ENCODE measurements at regions not wholly inside any gene's neighbourhood (a gene's known extent, or its start where the extent isn't known, plus 50 kb on each side); places are given as distances from the start of the nearest gene placed in this dataset.

DNA sequence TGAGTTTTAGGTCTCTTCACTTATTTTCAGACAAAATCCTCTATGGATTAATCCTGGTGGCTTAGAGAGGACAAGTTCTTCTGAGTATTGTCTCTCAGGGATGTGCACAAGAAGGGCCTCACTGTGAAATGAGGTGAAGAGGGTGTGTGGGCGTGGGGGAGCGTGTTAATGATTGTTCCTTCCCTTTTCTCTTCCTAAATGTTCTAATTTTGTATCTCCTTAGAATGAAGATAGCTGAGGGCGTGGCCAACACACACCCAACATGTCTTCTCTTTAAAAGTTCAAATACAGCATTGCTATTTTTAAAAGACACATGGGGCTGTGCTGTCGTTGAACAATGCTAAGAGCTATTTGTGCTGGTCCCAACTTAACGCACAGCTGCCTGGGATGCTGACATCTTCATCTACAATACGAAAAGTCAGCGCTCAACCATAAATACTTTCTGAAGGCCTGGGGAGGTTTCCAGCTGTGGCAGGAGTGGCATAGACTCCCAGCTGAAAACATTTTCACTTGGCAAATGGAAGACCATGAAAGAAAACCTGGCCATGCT, 135.9 kb downstream of the JCAD start:
- DNase-seq, result no peak

- DNase-seq, result no peak
Observed at GRCh38 chr10:29922892-29923291, 136.5 kb downstream of the JCAD start.

- no peak for DNase-seq
Observed at GRCh38 chr10:29922226-29922625, 137.2 kb downstream of the JCAD start.

DNA sequence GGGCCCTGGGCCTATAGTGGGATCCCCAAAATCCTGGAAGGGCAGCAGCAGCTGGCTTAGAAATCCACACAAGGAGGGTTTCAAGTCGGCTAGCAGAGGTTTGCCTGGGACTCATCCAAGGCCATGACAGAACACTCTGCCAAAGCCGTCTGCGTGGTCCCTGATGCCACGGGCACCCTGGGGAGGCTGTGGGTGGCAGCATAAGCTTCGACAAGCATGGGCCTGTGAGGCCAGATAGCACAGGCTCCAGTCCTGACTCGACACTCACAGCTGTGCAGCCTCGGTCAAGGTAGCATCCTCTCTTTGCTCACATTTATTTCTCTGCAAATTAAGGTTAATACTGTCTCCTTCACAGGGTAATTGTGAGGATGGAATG, 138.3 kb downstream of the JCAD start:
- DNase-seq, result no peak

- DNase-seq, result no peak
Observed at GRCh38 chr10:29920408-29921070, 138.8 kb downstream of the JCAD start.

- no peak for DNase-seq
Observed at GRCh38 chr10:29918623-29919400, 140.6 kb downstream of the JCAD start.

GRCh38 chr10:29917311-29917710, 142.1 kb downstream of the JCAD start:
- no peak for DNase-seq

DNA sequence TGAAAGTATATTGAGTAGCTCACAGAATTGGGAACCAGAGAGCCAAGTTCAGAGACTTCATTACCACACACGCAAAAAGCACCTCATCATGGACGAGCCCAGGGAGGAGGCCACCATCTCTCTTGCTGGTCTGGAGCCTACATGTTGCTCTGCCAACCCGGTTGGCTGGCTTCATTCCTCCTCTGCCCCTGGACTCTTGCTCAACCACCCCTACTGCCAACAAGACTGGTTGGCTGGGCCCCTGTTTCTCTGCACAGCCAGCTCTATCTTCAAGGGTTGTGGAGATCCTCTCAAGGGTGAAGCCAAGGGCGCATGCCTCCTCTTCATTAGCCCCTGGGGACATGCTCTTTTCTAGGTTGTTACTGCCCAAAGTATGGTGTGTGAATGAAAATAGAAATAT, 142.7 kb downstream of the JCAD start:
- no peak for DNase-seq

DNA sequence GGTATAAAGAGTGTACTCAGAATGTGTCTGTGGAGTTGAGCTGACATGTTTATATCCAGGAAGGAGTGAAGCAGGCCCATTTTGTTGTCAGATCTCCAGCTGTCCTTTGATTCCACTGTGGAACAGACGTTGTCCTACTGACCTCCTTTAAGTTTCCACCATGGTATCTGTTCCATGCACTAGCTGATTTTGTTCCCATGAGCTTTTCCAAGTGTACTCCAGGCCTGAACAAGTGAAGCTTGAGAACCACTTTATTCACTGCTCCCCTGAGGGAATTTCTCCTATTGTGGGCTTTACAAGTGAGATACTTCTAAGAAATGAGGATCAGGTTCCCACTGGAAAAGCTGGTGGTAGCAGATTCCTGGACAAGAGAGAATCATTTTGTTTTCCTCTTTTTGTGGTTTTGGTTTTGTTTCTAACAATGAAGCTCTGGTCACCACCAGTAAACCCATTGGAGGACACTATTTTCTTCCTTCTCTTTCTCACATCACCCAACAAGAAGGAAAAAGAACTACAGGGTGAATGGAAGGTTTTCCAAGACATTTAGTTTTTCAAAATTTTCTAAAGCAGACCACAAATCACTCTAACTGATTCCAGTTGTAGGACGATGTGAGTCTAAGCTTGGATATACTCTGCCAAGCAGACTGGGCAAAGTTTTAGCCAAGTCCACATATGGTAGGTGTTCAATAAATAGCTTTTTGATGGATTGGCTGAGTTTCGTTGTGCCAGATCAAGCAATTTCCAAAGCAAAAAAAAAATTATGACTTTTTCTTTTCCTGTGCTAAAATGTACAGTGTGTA, 144.2 kb downstream of the JCAD start:
- no peak for DNase-seq

DNA sequence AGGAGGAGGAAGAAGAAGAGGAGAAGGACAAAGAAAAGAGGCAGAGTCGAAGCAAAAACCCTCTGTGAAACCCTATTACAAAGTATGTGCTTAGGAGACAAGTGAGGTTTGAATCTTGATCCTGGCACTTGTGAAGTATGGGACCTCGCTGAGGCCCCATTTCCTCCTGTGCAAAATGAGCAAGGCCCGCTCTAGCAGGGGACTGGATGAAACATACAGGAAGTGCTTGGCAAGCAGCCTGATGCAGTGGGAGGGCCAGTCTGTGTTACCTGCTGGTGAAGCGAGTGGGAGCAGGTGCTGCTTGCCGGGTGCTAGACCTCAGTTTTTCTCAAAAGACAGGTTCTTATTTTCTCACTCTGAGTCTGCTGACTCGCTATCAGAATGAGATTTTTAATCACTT, 150.4 kb downstream of the JCAD start:
- peak; percentile 43 for DNase-seq

DNA sequence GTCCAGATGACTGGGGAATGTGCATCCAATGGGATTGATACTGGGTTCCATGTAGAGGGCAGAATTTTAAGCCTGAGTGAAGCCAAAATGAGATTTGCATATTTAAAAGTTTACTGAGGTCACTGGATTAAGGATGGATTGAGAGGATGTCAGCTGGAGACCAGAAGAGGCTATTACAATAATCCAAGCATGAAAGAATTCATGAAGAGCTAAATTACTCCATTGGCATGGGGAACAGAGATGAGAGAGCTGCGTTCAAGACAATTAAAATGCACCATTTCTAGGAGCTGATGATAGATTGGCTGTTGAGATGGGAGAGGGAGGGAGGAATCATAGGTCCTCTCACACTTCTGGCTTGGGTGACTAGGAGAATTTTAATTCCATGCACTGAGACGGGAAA, 158.5 kb downstream of the JCAD start:
- DNase-seq, result no peak

GRCh38 chr10:29897999-29898716, 161.2 kb downstream of the JCAD start:
- DNase-seq, result no peak

DNA sequence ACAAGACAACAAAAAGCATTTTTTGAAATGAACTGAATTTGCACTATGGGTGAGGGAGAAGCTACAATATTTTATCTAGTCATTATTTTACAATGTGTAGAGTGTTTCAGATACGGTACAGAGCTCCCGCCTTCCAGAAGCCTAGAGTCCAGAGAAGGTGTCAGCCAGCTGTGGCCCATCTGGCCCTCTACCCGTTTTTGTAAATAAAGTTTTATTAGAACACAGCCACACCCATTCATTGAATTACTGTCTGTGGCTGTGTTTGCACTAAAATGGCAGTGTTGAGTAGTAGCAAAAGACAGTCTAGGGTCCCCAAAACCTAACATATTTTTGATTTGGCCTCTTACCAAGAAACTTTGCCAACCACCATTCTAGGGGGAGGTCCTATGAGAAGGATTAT, 162.0 kb downstream of the JCAD start:
- no peak for DNase-seq

- DNase-seq, result no peak
Observed at GRCh38 chr10:29896053-29896452, 163.3 kb downstream of the JCAD start.

DNA sequence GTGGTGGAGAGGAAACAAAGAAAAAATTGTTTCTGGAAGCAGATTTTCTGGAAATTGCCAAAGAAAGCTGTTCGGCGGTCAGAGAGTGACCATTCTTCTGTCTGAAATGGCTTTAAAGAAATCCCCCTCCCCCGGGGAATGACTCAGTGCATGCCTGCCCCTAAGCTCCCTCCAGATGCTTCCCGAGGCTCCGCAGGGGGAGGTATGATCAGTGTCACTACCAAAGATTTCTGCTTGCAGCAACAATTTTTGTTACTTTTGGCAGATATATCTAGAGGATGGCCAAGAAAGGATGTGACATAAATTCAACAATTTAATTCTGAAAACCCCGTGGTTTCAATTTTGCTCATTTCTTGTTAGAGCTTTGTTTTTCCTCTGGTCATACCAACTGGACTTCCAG, 163.9 kb downstream of the JCAD start:
- no peak for DNase-seq

DNA sequence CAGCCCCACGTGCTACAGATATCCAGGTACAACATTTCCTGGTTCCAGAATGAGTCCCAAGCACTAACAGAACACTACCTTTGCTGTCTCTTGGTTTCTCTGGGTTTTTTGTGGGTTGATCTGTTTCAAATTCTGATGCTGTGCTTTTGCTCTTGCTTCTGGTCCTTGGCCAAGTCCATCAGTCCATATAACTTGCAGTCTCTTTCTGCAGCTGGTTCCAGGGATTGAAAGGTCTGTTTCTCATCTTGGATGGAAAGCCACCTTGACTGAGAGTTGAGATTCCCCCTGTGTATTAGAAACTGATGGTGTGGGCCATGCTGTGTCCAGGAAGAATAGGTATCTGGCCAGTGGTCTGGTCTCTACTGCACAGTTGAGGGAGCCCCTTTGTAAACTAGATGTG, 171.1 kb downstream of the JCAD start:
- DNase-seq, result no peak

- DNase-seq, result no peak
Observed at GRCh38 chr10:29886299-29886698, 173.1 kb downstream of the JCAD start.

DNA sequence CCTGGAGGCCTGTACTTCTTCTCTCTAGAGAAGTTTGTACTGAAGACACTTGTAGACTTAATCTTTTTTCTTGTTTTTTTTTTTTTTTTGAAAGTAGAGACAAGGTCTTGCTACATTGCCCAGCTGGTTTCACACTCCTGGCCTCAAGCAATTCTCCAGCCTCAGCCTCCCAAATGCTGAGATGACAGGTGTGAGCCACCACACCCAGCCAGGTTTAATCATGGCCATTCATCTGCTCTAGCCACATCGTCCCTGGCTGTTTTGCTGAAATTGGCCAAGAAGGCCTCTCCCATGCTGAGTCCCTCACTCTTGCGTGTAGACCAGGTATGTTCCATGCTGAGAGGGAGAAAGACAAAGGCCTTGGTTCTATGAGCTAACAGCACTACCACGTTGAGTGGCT, 176.2 kb downstream of the JCAD start:
- no peak for DNase-seq

GRCh38 chr10:29882766-29883165, 176.6 kb downstream of the JCAD start:
- no peak for DNase-seq

DNA sequence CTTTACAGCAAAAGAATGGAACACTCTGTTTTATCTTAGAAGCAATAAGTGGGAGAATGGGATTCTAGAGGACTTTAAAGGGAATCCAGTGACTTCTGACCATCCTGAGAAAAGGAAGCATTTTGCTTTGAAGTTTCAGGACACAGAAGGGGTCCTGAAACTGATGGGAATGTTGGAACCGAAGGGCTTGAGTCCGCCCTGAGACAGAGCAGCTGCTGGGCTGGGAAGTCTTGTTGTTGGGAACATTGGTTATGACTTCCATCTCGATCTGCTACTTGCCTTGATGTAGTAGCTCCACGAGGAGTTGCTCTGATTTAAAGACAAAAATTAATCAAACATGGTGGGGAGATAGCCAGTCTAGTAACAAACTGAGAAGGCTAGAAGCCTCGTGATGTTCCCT, 177.6 kb downstream of the JCAD start:
- DNase-seq, result no peak

- DNase-seq, result no peak
Observed at GRCh38 chr10:29881336-29881771, 178.0 kb downstream of the JCAD start.

GRCh38 chr10:29880856-29881255, 178.5 kb downstream of the JCAD start:
- DNase-seq, result no peak

DNA sequence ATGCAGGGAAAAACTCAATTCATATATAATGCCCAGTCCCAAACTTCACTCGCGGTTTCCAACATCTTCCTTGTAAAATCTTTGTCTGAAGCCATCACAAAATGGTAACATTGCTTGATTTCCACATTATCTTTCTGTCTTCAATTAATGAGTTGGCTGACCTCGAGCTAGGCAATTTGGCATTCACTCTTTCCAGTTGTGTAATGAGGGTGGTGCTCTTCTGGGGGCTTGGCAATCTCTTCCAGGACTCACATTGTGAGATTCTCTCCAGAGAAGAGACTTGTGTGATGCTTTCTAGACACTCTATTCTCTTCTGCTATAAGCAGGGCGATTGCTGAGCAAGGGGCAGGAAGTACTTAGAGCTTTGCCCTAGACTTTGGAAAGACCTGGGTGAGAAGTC, 179.5 kb downstream of the JCAD start:
- DNase-seq, result no peak
